NCI-H774 (cell line): ENCODE measurements at regions not wholly inside any gene's neighbourhood (a gene's known extent, or its start where the extent isn't known, plus 50 kb on each side); places are given as distances from the start of the nearest gene placed in this dataset.

Experiments
- DNase-seq: peaks from one replicate; lab custom pipeline; 2025; lab: John Stamatoyannopoulos, UW

DNA sequence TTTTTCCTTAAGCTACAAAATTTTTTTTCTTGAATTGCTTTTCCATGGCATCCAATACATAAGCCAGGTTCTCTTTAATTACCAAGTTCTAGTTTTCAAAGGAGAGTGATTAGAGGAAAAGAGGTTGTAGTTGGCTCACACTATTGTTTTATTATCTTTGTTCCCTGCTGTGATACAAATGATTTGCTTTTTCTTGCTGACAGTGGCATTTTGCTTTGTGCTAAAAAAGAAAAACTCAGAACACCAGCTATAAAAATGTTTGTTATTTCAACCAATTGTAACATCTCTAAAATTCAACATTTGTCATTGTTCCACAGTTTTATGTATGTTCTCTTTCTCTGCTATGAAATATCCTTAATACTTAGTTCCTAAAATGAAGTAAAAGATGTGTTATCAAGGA lies 1817.2 kb downstream of the STIM2 start:
- no peak for DNase-seq

DNA sequence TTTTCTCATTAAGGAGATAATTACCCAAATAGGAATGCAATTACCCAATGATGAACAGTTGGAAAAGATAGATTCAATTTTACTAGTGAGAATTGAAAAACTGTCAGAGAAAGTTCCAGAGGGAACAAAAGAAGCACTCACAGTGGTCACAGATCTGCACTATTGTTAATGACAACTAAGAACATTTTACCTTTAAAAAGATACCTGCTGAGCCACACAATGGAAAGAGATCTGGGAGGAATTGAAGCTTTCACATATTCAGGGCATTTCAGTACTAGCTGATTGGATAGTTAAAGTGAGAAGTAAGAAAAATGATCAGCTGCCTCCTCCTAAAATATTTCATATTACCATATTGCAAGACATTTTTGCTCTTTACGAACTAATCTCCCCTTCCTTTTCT lies 1822.2 kb downstream of the STIM2 start:
- no peak for DNase-seq

DNA sequence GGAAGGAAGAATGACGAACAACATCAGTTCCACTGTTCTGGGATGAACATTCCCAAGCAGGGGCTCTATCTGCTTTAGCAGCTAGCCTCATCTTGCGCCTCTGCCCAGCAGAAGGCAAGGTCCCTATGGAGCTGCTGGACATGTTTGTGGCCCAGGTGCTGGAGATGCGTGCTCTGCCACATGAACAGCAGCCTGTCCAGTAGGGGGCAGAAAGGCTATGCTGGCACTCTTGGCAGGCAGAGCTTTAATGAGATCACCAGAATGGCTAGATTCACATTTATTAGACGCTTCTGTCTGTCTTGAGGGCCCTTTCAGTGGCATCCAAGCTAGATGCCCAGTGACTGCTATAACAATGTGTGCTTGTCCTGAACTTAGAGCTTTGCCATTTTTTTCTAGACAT lies 1826.0 kb downstream of the STIM2 start:
- peak; percentile 1 for DNase-seq

DNA sequence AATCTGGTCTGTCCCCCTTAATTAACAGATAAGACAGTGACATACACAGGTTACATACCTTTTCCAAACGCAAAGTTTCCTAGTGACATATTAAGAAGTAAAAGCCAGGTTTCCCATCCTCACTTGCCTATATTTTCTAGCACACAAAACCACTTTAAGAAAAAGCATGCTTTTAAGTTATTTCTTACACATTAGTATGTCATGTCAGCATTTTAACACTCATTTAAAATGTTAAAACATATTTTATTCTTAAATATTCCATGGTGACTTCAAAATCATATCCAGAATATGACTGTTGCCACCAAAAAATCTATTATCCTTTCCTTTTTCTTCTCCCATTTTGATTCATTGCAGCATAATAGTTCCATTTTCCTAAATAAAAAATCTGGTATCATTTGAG lies 1830.2 kb downstream of the STIM2 start:
- DNase-seq: no peak

DNA sequence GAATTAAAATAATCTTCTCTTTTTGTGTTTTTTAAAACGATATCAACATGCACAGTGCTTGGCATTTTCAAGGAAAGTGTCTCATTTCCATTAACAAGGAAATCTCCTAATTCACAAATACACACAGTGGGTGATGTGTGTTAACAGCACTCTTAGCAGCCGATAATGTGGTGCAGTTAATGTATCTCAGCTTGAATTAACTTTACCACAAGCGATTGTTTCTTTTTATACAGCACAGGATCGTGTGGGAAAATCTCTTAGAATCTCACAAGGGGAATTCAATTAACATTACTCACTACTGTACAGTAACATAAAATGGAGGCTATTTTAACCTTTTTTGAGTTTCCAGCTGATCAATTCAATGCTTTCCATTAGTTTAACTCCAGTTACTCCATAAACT lies 1841.9 kb downstream of the STIM2 start:
- DNase-seq: no peak

DNA sequence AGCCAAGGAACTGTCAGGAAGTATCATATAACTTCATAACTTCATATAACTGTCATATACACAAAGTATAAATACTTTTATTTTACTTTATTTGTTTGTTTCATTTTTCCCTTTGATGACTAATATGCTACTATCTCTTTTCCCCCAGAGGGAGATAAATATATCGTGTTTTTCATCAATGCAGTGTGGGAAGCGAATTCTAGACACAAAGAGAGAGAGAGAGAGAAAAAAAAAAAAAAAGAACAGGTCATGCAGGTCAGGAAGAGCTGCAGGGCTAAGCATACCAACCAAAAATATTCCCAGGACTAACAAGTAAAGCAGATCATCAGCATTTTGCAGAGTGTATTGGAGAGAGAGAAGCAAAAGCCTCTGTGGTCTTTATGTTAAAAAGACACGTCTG lies 1849.2 kb downstream of the STIM2 start:
- DNase-seq: no peak

DNA sequence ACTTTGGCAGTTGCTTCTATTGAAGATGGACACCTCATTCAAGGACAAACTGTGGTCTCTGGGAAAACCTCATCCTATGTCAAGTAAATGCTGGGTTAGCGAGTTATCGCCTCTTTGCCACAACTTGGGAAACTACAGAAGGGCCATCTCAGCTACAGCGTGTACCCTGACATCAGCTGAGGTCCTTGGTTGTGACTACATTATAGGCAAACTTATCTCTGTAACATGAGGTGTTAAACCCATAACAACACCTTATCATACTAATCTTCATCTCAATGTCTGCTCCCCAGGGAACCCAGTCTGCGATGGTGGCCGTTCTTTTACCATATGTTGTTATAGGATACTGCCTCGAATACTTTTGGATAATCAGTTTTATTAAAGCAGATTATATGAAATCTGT lies 1862.7 kb downstream of the STIM2 start:
- no peak for DNase-seq

DNA sequence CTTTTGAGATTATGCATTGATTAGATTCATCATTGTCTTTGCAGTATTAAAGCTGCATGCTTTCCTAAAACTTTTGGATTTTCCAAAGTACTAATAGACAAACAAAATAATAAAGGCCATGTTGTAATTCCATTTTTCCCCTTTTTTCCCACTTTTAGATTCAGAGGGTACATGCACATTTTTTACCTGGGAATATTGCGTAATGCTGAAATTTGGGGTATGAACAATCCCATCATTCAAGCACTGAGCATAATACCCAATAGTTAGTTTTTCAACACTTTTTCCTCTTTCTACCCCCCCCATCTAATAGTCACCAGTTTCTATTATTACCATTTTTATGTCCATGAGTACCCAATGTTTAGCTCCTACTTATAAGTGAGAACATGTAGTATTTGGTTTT lies 1863.6 kb downstream of the STIM2 start:
- DNase-seq: no peak

DNA sequence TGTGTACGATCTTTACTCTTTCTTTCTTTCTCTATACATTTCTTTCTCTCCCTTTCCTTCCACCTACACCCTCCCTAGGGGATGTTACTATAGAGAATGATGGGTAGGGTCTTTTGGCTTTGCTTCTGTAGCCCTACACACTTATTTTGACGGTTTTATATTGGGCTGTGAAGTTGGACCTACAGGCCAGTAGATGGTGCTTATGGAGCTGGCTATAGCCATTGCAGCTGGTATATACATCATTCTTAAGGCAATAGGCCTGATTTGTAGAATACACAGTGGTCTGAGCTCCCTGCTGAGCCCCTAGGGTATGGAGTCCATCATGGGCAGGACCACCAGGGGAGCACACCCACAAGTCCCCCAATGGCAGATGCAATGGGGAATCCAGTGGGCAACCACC lies 1869.7 kb downstream of the STIM2 start:
- no peak for DNase-seq

DNA sequence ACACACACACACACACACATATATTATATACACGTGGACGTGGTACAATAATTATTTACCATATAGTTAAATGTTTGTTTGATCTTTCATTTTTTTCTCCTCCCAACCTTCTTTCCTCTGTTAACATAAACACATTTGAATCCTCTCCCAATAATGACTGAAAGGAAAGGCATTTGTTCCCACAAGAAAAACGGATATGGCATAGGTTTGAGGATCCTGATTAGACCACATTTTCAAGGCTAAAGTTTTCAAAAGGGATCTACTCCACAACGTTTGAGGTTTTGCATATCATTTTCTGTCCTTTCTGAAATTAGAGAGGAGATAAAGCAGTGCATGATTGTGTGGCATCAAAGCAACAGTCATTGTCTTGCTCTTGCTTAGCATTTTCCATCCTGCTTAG lies 1883.4 kb downstream of the STIM2 start:
- DNase-seq: no peak

DNA sequence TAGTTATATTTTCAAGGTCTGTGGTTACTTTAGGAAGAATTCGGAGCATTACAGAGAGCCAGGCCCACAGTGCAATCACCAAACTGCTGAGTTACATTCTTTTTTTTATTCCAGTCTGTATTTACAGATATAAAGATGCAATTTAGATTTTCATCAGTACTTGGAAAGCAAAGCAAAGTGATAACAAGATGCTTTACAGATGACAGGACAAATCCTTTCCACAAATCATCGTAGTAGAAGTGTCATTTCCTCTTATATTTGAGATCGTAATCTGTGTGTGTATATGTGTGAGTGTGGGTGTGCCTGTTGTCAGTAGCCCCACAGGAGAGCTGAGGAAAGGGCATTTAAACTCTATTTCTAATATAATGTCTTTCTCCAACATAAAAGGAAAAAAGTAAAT lies 1893.7 kb downstream of the STIM2 start:
- DNase-seq: no peak

DNA sequence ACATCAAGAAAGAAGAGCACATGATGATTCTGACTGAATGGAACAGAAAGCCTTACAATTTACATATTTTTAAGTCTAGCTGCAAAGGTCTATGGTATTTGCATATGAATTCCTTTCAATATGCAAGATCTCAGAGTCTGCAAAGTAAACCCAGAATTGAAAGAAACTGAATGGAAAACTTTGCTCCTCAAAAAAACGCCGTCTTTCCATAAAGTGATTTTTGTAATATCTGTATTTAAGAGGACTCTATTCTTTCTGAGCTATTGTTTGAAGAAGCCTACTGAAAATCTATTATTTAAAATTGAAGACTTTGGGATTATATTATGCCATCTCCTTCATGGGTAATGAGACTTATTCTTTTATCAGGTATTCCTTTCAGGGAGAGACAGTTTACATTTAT lies 1894.4 kb downstream of the STIM2 start:
- DNase-seq: no peak

DNA sequence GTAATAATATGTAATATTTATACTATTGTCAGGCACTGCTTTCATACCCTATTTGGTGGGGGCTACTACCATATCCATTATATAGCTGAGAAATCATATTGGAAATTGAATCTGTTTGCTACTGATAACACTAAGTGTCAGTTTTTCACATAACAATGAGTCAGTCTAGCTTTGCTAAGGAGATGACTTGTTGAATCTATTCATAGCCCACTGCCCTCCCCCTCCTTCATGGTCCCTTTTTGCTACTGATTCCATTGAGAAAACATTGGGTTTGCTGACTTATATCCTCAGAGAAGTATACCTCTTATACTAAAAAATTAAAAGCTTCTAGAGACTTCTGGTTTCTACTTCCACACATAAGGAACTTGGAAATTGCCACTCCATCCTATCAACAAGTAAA lies 1898.4 kb downstream of the STIM2 start:
- DNase-seq: no peak

DNA sequence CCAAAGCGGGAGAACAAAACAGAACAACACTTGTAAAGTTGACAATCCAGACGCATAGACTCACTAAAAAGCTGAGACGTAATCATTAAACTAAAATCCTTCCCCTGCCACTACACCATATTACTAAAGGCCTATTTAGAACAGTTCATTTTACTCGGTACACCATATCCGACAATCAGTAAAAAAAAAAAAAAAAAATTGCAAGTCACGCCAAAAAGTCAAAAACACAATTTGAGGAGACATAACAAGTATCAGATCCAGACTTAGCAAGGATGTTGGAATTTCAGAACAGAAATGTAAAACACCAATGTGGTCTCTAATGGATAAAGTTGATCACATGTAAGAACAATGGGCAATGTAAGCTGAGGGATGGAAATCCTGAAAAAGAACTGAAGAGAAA lies 1899.4 kb downstream of the STIM2 start:
- DNase-seq: no peak

DNA sequence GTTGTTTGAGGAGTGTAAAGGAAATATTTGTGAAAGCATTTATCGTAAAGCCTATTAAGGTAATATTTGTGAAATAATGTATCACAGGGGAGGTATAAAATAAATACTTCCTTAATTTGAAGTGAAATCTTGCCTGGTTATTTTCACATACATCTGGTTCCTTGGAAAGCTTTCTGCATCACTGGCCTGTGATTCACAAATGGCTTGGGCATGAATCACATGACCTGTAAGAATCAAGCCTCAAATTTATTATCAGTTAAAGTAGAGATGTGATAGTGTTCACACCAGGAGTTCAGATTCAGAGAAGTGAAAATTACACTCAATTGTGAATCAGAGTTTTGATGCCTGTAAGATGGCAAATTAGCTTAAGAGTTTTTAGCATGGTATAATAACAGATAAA lies 1911.4 kb downstream of the STIM2 start:
- no peak for DNase-seq

DNA sequence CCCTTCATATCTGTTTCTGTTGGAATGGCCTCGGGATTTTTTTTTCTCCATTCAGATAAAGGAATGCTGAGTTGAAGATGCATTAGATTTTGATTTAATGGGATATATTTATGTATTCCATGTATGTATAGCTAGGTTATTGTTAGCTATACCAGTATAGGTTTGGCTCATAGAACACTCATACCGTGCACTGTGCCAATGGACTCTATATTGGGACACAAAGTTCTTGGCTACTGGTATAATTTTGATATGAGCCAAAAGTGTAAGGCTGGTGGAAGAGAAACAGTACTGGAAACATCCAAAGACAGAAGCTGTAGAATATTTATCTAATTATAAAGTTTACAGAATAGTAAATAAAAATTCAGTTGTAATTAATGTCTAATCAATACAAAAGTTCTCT lies 1912.1 kb downstream of the STIM2 start:
- DNase-seq: no peak

DNA sequence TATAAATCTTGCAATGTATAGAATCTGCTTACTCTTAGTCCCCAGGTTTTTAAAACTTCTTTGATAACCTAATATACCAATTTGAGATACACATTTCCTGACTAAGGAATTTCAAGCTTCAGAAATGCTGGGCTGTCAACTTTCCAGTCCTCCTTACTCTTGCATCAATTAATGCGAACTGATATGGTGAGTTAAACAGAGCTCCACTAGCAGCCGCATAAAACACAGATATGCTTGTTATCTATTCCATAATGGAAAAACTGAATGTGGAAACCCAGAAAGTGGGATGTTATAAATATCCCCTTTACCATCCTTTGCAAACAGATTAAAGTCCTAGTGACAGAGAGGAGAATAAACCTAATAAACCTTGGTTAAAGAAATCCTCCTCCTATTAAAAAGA lies 1913.7 kb downstream of the STIM2 start:
- DNase-seq: no peak

DNA sequence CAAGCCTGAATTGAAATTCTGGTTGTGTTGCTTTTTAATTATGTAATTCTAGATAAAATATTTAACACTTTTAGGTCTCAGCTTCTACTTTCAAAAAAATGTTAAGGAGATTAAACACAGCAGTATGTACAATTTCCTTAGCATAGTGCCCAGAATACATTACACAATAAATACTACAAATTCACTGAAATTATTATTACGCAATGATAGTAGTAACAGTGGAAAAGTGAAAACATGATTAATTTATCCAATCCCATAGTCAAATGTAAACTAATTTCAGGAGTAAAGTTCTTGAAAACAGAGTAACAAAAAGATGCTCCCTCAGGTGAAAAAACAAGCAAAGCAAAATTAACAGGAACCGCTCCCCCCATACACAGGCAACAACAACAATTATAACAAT lies 1915.4 kb downstream of the STIM2 start:
- DNase-seq: no peak

DNA sequence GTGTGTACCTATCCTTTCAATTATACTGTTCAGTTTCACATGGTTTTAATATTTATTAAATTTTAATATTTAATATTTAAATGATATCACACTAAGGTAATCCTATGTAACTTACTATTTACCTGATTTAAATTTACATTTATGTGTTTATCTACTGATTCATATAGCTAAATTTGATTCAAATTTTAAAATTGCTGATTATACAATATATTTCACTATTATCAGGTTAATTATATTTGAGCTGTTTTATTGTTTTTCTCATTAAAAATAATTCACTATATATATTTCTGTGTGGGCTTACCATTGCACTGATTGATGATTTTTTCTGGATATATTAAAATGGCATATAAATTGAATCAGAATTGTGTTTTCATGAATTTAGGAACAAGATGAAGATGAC lies 1923.5 kb downstream of the STIM2 start:
- no peak for DNase-seq

DNA sequence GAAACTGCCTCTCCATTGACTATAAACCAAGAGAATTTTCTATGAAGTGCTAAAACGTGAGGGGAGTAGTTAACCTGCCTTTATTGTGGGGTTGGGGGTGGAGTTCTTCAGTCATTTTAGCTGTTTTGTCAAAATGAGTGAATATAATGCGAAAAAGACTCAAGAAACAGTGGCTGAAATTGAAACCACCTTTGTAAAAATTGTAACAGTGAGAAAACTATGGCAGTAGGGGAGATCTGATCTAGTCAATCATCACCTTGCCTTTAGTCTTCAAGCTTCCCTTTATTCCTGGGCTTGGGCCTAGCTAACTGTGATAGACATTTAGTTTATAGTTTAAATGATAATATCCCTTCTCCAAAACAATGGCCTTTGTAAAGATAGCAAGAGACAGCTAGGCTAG lies 1927.3 kb downstream of the STIM2 start:
- DNase-seq: no peak

DNA sequence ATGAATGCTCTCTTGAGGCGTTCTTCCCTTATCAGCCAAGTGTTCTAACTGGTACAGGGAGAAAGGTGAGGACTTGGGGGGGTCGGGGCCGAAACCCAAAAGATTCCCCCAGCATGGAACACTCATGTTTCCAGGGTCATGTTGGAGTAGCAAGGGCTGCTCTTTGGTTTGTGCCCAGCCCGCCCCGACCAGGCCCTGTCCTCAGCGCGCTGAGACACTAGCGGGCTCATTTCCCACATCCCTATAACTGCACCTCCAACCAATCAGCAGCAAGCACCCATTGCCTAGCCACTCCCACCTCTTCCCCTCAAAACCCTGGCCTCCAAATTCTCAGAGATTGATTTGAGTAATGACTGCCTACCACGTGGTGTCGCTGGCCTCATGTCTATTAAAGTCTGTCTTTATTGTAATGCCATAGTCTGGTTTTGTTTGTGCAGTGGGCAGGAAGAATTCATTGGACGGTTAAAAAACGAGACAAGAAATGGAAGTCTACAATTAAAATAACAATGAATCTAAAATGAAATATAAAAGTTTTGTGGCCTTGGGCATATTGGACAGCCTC lies 1928.4 kb downstream of the STIM2 start:
- DNase-seq: no peak

DNA sequence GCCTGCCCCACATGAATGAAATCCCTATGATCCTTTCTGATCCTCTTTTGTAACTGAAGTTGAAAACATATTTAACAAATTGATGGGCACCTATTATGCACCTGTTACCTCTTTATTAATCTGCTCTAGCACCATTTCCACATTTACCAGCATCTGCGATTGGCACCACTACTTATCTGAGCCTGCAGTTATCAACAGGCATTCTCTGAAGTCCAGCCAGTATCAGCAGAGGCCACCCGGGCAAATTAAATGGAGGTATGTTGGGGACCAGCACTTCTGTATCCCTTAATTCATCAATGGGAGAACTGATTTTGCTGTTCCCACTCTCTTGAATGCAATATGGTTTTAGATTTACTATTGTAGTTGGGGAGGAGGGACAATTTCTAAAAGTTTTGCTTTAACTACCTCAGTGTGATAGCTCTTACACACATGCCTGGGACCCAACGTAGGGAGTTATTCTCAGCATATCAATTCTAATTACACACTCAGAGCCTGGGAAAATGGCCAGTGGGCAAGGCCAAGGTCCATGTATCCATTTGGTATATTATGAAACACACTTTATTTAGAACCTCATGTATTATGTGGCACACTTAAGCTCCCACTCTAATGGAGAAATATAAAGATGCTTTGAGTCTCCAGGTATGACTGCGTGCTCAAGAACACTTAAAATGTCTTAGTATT lies 1927.1 kb upstream of the PCDH7 start:
- no peak for DNase-seq

DNA sequence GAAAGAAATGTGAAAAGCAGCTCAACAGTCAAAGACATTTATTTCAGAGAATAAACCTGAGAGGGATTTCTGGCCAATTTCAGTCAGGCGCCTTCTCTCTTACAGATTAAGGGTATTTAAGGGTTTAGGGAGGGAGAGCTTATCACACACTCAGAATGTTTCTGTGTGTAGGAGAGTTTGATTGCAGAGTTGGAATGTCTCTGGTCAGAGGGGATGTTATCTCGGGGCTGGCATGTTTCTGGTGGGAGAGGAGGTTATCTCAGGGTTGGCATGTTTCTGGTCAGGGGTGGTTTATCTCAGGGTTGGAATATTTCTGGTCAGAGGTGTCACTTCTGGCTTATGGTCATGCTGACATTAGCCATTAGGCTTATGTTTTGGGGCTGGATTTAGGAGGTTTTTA lies 1920.5 kb upstream of the PCDH7 start:
- no peak for DNase-seq

DNA sequence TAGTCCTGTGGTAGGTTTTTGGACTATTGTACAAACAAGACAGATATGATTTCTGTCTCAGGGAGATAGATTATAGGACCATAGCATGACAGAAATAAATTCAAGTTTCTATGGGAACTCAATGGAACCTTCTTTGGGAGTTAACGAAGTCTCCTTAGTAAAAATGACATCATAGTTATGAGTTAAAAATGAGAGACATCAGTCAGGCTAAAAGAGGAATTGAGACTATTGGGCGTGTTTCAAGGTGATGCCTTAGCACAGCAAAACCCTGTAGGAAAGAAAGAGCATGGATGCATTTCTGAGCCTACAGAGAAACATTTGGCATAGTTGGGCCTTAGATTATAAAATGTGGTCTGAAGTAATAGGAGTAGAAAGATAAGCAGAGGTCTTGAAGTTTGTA lies 1909.1 kb upstream of the PCDH7 start:
- no peak for DNase-seq

DNA sequence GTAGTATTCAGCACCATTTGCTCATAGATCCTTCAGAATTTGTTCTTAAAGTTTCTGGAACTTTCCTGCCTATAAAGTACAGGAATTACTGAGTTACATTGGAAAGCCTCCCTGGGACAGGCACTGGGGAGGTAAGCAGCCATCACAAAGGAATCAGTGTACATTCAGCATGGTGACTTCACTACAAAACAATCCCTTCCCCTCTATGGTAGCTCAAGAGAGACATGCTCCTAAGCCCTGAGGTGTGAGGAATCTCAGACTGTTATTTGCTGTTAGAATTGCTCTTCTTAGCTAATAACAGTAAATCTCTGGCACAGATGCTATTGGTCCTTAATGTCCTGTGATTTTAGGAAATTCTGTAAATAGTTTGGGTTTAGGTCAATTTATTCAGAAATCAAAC lies 1898.0 kb upstream of the PCDH7 start:
- no peak for DNase-seq
